Fibroblast of mammary gland (primary cell): ENCODE measurements at regions not wholly inside any gene's neighbourhood (a gene's known extent, or its start where the extent isn't known, plus 50 kb on each side); places are given as distances from the start of the nearest gene placed in this dataset.

Source experiments
- DNase-seq: peaks from one replicate; pipeline ENCODE4 v3.0.0-alpha.2; 2010; ENCODE audit warnings: low read depth
- H3K4me3 ChIP-seq: 2 replicates; pipeline ENCODE4 v1.5.1; 2011; ENCODE audit warnings: low read depth, mild to moderate bottlenecking, low read length, moderate library complexity; ENCODE audit not compliant: control insufficient read depth
- TF ChIP-seq, protein P1 (sequence below): conservative IDR thresholded peaks from 2 replicates; pipeline ENCODE4 v1.5.1; 2011; ENCODE audit warnings: low read depth, low read length, inconsistent platforms; ENCODE audit not compliant: control insufficient read depth, insufficient read depth

DNA sequence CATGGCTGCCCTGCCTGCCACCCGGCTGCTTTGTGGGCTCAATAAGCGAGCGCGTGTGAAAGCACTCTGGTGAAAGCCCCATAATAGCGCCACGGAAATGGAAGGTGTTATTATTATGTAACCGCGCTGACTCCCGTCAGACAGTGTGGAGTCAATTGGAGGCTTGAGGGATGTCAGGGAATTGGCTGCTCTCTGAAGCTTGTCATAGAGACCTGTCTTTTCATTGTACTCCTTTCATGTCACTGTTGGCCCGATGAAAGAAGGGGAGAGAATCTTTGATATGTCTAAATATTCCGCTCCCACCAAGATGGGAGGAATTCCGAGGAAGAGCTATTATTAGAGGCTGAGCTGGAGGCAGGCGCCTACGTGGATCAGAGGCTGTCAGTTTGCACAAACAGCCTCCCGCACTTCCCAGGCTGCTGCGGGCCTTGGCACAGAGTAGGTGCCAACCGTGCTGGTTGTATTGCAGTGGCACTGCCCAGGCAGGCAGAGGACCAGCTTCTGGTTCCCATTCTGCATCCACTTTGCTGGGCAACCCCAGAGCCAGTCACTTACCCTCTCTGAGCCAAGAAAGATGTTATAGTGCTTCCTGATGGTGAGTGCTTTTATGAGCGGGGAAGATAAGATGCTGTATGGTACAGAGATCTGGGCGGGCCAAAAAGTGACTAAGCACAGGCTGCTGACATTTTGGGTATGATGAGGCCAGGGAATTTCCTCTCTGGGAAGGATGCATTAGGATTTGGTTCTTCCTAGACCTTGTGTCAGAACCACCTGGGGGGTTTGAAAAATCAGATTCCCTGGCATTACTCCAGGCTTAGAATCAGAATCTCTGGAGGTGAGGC, 151.4 kb downstream of the RPS24 start:
- no peak for DNase-seq
- H3K4me3 ChIP-seq, result no peak overlapping the region
- TF ChIP-seq, protein P1, sequence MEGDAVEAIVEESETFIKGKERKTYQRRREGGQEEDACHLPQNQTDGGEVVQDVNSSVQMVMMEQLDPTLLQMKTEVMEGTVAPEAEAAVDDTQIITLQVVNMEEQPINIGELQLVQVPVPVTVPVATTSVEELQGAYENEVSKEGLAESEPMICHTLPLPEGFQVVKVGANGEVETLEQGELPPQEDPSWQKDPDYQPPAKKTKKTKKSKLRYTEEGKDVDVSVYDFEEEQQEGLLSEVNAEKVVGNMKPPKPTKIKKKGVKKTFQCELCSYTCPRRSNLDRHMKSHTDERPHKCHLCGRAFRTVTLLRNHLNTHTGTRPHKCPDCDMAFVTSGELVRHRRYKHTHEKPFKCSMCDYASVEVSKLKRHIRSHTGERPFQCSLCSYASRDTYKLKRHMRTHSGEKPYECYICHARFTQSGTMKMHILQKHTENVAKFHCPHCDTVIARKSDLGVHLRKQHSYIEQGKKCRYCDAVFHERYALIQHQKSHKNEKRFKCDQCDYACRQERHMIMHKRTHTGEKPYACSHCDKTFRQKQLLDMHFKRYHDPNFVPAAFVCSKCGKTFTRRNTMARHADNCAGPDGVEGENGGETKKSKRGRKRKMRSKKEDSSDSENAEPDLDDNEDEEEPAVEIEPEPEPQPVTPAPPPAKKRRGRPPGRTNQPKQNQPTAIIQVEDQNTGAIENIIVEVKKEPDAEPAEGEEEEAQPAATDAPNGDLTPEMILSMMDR, result no peak

DNA sequence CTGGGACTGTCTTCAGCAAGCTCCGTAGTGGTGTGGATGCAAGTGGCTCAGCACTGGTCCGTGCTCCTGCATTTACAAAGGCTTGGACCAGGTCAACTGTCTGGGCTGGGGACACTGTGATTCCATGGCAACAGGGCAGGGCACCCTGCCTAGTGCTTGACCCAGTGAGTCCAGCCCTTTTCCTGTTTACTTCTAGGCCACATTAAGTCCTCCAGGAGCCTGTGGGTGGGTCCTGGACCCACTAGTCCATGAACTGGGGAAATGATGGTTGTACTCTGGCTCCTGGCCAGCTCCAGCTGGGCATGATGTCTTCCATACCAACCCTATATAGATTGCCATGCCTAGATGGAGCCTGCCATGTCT, 152.0 kb downstream of the RPS24 start:
- TF ChIP-seq, protein P1, result no peak
- no peak overlapping the region for H3K4me3 ChIP-seq
- DNase-seq, result no peak

DNA sequence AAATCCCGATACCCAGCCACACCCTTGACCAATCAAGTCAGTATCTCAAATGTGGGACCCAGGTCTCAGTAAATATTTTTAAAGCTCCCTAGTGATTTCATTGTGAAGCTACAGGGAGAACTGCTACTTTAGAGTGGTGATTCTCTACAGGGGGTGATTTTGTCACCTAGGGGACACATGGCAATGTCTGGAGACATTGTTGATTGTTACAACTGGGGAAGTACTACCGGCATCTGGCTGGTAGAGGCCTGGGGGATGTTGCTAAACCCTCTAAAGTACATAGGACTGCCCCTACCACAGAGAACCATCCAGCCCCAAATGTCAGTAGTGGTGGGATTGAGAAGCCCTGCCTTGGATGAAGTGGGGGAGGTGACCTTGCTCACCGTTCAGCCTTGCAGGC, 152.9 kb downstream of the RPS24 start:
- TF ChIP-seq, protein P1, result no peak

DNA sequence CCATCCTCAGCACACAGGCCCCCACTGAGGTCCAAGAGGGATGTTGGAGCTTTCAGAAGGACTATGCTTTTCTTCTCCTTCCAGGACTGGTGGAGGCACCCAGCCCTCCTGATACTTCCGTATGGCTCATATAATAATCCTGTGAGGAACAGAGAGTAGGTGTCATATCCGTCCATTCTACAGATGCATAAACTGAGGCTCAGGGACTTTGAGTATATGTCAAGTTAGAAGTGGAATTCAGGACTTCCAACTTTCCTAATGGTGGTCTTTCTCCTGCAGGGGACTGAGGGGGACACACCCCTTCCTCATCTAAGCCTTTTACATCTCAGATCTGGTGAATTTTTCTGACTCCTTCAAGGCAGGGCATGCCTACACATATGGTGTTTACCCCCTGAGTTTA, 153.7 kb downstream of the RPS24 start:
- TF ChIP-seq, protein P1, result no peak
- no peak overlapping the region for H3K4me3 ChIP-seq
- DNase-seq, result no peak

More for the DNA sequence above, 152.9 kb downstream of the RPS24 start:
- no peak overlapping the region for H3K4me3 ChIP-seq
- DNase-seq, result no peak

DNA sequence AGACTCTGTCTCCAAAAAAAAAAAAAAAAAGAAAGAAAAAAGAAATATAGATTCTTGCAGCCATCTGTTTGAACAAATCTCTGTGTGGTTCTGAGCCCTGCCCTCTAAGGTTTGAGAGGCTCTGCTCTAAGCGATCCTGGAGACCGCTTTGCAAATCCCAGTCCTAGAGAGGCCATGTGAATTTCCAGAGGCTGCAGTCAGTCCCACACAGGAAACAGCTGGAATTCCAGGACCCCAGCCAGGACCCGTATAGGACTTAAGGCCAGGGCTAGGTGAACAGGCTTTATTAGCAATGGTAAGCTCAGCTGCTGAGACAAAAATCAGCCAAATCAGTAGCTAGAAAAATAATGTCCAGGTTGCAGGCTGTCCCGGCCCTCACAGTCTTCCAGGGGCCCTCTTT, 154.8 kb downstream of the RPS24 start:
- TF ChIP-seq, protein P1, result no peak
- no peak overlapping the region for H3K4me3 ChIP-seq
- no peak for DNase-seq

DNA sequence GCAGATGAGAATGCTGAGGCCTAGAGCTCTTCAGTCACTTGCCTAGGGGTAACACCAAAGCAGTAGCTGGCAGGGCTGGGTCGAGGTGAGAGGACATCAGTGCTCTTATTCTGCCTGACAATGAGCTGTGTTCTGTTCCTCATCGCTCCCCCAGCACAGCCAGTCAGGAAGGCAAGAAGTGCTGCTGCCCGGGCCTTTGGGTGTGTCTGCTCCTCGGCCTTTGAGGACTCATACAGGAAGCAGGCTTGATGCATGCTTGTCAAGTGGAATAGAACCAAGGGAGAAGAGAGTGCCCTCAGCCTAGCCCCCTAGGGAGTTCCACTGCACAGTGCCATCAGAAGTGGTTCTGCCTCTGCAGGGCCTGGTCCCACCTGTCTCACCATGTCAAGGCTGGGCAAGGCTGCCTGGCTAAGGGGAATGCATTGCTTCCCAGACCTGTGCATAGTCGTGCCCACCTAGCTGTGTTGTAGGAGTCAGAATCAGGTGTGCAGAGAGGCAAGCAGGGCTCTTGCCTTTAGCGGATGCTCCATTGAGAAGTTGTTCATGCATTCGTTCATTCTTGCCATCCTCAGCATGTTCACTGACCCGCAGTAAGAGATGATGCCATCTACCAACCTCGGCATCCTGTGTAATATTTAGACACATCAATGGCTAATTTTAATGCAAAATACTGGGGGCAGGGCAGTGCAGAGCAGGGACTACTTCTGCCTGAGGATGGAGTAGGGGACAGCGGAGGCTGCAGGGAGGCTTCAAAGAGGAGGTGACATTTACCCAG, 156.6 kb downstream of the RPS24 start:
- TF ChIP-seq, protein P1, result no peak
- DNase-seq, result no peak
- no peak overlapping the region for H3K4me3 ChIP-seq
